Stomach smooth muscle (tissue), 2 donors: ENCODE measurements at regions not wholly inside any gene's neighbourhood (a gene's known extent, or its start where the extent isn't known, plus 50 kb on each side); places are given as distances from the start of the nearest gene placed in this dataset.

Source experiments
- H3K27ac ChIP-seq: one replicate; pipeline ENCODE4 v1.7.0; 2013; ENCODE audit warnings: mild to moderate bottlenecking, low read length, inconsistent platforms
- H3K27me3 ChIP-seq, 2 donors: one replicate each; pipeline ENCODE4 v1.7.0; 2013; ENCODE audit warnings: low read length in 2 of 2; ENCODE audit not compliant: insufficient read depth in 2 of 2, control insufficient read depth in 1 of 2
- H3K36me3 ChIP-seq, 2 donors: one replicate each; pipeline ENCODE4 v1.7.0; 2013; ENCODE audit warnings: low read length in 2 of 2; ENCODE audit not compliant: control insufficient read depth in 2 of 2, insufficient read depth in 2 of 2
- H3K4me1 ChIP-seq: one replicate; pipeline ENCODE4 v1.7.0; 2013; ENCODE audit warnings: low read length; ENCODE audit not compliant: control insufficient read depth, insufficient read depth
- H3K4me3 ChIP-seq, 2 donors: one replicate each; pipeline ENCODE4 v1.7.0; 2013; ENCODE audit warnings: low read length in 2 of 2
- H3K9ac ChIP-seq, 2 donors: one replicate each; pipeline ENCODE4 v1.7.0; 2013; ENCODE audit warnings: low read length in 2 of 2, mild to moderate bottlenecking in 1 of 2
- H3K9me3 ChIP-seq, 2 donors: one replicate each; pipeline ENCODE4 v1.7.0; 2013; ENCODE audit warnings: low read length in 2 of 2; ENCODE audit not compliant: control insufficient read depth in 2 of 2
- donor health status: healthy.
- donor health status: Pancreatic carcinoma.

- peak overlapping the region in 1 of 2 donors; percentile 51 for H3K9ac ChIP-seq
- no peak overlapping the region for H3K27ac ChIP-seq
- no peaks in the 10 kb centered on the region for H3K36me3 ChIP-seq
These were observed 58.9 kb downstream of the DHRS2 start for GRCh38 chr14:23694949-23695663.

GRCh38 chr14:23695664-23695999 lies 59.5 kb downstream of the DHRS2 start:
- Histone ChIP-seq H3K4me1 (peaks cover 19% of the 10 kb centered on the region), H3K9ac (peak overlapping the region in 1 of 2 donors; percentile 51), H3K4me3 (peak overlapping the region; percentile 65 to 69), H3K9me3 (peaks cover 0 to under 1% of the 10 kb centered on the region in 2 donors), H3K27me3 (no peaks in the 10 kb centered on the region), H3K27ac (no peak overlapping the region), H3K36me3 (no peaks in the 10 kb centered on the region)

More at GRCh38 chr14:23694949-23695663, 58.9 kb downstream of the DHRS2 start:
- H3K4me1 ChIP-seq, result peaks cover 19% of the 10 kb centered on the region
- H3K9me3 ChIP-seq, result peaks cover 0 to 5% of the 10 kb centered on the region in 2 donors
- peak overlapping the region; percentile 65 to 69 for H3K4me3 ChIP-seq
- no peaks in the 10 kb centered on the region for H3K27me3 ChIP-seq

GRCh38 chr14:23696701-23697239 lies 60.6 kb downstream of the DHRS2 start:
- Histone ChIP-seq H3K4me3 (no peak overlapping the region), H3K9ac (no peak overlapping the region), H3K27ac (no peak overlapping the region), H3K27me3 (no peaks in the 10 kb centered on the region), H3K36me3 (no peaks in the 10 kb centered on the region), H3K9me3 (no peaks in the 10 kb centered on the region), H3K4me1 (peaks cover 19% of the 10 kb centered on the region)

GRCh38 chr14:23697680-23698079 lies 61.5 kb downstream of the DHRS2 start:
- Histone ChIP-seq H3K4me3 (no peak overlapping the region), H3K9me3 (no peaks in the 10 kb centered on the region), H3K27me3 (no peaks in the 10 kb centered on the region), H3K36me3 (no peaks in the 10 kb centered on the region), H3K9ac (no peak overlapping the region), H3K27ac (no peak overlapping the region), H3K4me1 (peaks cover 19% of the 10 kb centered on the region)

- no peak overlapping the region for H3K9ac ChIP-seq
- no peaks in the 10 kb centered on the region for H3K27me3 ChIP-seq
- H3K4me3 ChIP-seq, result no peak overlapping the region
- peaks cover 0 to 3% of the 10 kb centered on the region in 2 donors for H3K9me3 ChIP-seq
- no peaks in the 10 kb centered on the region for H3K4me1 ChIP-seq
- no peaks in the 10 kb centered on the region for H3K36me3 ChIP-seq
- no peak overlapping the region for H3K27ac ChIP-seq
These were observed 66.7 kb downstream of the DHRS2 start for GRCh38 chr14:23702656-23703426.

- H3K4me3 ChIP-seq, result no peak overlapping the region
- no peaks in the 10 kb centered on the region for H3K36me3 ChIP-seq
- no peaks in the 10 kb centered on the region for H3K27me3 ChIP-seq
These were observed 68.7 kb downstream of the DHRS2 start for GRCh38 chr14:23704890-23705289.

GRCh38 chr14:23707415-23707814 lies 71.3 kb downstream of the DHRS2 start:
- no peaks in the 10 kb centered on the region for H3K27me3 ChIP-seq
- H3K36me3 ChIP-seq, result no peaks in the 10 kb centered on the region
- no peak overlapping the region for H3K27ac ChIP-seq
- peaks cover 0 to 3% of the 10 kb centered on the region in 2 donors for H3K9me3 ChIP-seq
- no peak overlapping the region for H3K4me3 ChIP-seq
- H3K9ac ChIP-seq, result no peak overlapping the region
- no peaks in the 10 kb centered on the region for H3K4me1 ChIP-seq

More at GRCh38 chr14:23704890-23705289, 68.7 kb downstream of the DHRS2 start:
- peaks cover 0 to 3% of the 10 kb centered on the region in 2 donors for H3K9me3 ChIP-seq
- no peak overlapping the region for H3K9ac ChIP-seq
- no peak overlapping the region for H3K27ac ChIP-seq
- no peaks in the 10 kb centered on the region for H3K4me1 ChIP-seq

GRCh38 chr14:23708343-23708742 lies 72.2 kb downstream of the DHRS2 start:
- Histone ChIP-seq H3K9ac (no peak overlapping the region), H3K36me3 (no peaks in the 10 kb centered on the region), H3K4me1 (no peaks in the 10 kb centered on the region)

GRCh38 chr14:23709923-23710322 lies 73.8 kb downstream of the DHRS2 start:
- Histone ChIP-seq H3K36me3 (no peaks in the 10 kb centered on the region), H3K4me1 (no peaks in the 10 kb centered on the region), H3K4me3 (no peak overlapping the region), H3K9ac (no peak overlapping the region), H3K9me3 (peaks cover 0 to 3% of the 10 kb centered on the region in 2 donors), H3K27me3 (no peaks in the 10 kb centered on the region), H3K27ac (no peak overlapping the region)

More at GRCh38 chr14:23708343-23708742, 72.2 kb downstream of the DHRS2 start:
- H3K27ac ChIP-seq, result no peak overlapping the region
- H3K9me3 ChIP-seq, result peaks cover 0 to 3% of the 10 kb centered on the region in 2 donors
- H3K4me3 ChIP-seq, result no peak overlapping the region
- no peaks in the 10 kb centered on the region for H3K27me3 ChIP-seq

- H3K4me1 ChIP-seq, result no peaks in the 10 kb centered on the region
- H3K4me3 ChIP-seq, result no peak overlapping the region
- no peak overlapping the region for H3K27ac ChIP-seq
- H3K9me3 ChIP-seq, result no peaks in the 10 kb centered on the region
- no peaks in the 10 kb centered on the region for H3K36me3 ChIP-seq
- H3K27me3 ChIP-seq, result no peaks in the 10 kb centered on the region
- no peak overlapping the region for H3K9ac ChIP-seq
These were observed 76.1 kb downstream of the DHRS2 start for GRCh38 chr14:23712287-23712686.
